Kidney (tissue), 13 donors: ENCODE measurements at regions not wholly inside any gene's neighbourhood (a gene's known extent, or its start where the extent isn't known, plus 50 kb on each side); places are given as distances from the start of the nearest gene placed in this dataset.
A peak's percentile ranks its signal among the peaks of the same experiment; 100 is the strongest.

Experiments used
- DNase-seq, 5 donors: peaks; one replicate each; pipeline ENCODE4 v3.0.0-alpha.2; 2013 to 2020
- FAIRE-seq: peaks from 2 replicates; lab custom pipeline; 2012; peaks lifted over from hg19 to GRCh38; lab: Jason Lieb, UNC
- H3K27ac ChIP-seq, 2 donors: one replicate each; pipeline ENCODE4 v1.7.0; 2013; ENCODE audit warnings: low read depth in 2 of 2, low read length in 2 of 2, inconsistent platforms in 1 of 2
- H3K27me3 ChIP-seq: one replicate; pipeline ENCODE4 v1.7.1; 2013; ENCODE audit warnings: low read length, inconsistent platforms; ENCODE audit not compliant: control insufficient read depth, insufficient read depth
- H3K36me3 ChIP-seq, 3 donors: one replicate each; pipeline versions ENCODE4 v1.7.0 to v1.7.1; 2013; ENCODE audit warnings: low read length in 3 of 3, control low read depth in 1 of 3, inconsistent platforms in 1 of 3; ENCODE audit not compliant: insufficient read depth in 3 of 3, control insufficient read depth in 2 of 3
- H3K4me1 ChIP-seq, 3 donors: one replicate each; pipeline versions ENCODE4 v1.7.0 to v1.7.1; 2013; ENCODE audit warnings: low read length in 3 of 3, inconsistent platforms in 1 of 3, low read depth in 1 of 3; ENCODE audit not compliant: control insufficient read depth in 2 of 3, insufficient read depth in 2 of 3
- H3K4me3 ChIP-seq, 3 donors: one replicate each; pipeline versions ENCODE4 v1.7.0 to v1.8.1; 2013; ENCODE audit warnings: low read length in 3 of 3, control low read depth in 1 of 3, inconsistent platforms in 1 of 3
- H3K9ac ChIP-seq, 3 donors: one replicate each; pipeline versions ENCODE4 v1.7.0 to v1.7.1; 2013; ENCODE audit warnings: low read length in 3 of 3, control low read depth in 1 of 3, inconsistent platforms in 1 of 3
- H3K9me3 ChIP-seq, 3 donors: one replicate each; pipeline versions ENCODE4 v1.7.0 to v1.7.1; 2013; ENCODE audit warnings: low read length in 3 of 3, control low read depth in 1 of 3, inconsistent platforms in 1 of 3; ENCODE audit not compliant: control insufficient read depth in 2 of 3, insufficient read depth in 1 of 3
- CTCF ChIP-seq: IDR thresholded peaks from 3 replicates; pipeline ENCODE4 v1.5.1; 2012; ENCODE audit warnings: mild to moderate bottlenecking, moderate library complexity, borderline replicate concordance; ENCODE audit not compliant: insufficient read depth; ENCODE audit errors: extremely low read depth
- intact Hi-C: fragments of 100-400 bp; cut with DNase I; formaldehyde crosslinking; loops from one replicate; pipeline ENCODE4 v1.11.1; 2022
- donor health status: control.
- donor health status: control.
- donor health status: control.
- donor health status: control.
- donor health status: control.
- donor health status: DM: yes; HTN: yes; CAD: no.
- donor health status: Normal renal cell carcinoma (clear cell type).

DNA sequence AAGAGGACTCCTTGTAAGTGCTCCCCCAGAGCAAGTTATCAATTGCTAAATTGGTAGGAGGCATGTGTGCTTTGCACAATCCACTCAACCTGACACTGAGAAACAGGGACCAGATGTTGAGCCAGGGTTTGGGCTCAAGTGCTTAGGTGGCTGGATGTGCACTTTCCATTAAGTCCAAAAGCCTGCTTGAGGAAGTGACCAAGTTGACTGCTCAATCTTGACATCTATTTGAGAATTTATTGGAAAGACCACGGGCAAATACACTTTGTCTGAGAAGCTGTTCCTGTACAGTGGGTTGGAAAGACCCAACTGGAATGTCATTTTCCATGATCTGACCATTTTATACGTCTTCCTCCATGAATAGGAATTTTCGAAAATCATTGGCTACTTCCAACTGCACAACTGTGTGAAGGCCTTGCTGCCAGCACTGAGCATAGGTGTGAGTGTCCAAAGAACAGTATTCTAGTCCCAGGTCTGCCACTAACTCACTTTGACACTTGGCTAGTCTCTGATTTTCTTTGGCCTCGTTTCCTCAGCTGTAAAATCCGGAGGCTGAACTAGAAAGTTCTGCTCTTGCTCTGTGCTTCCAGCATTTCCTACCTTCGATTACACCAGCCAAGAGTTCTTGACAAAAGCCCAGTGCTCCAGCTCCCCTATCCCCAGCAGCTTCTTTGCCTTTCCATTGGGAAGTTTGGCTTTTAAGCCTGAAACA, 186.9 kb upstream of the ECI2 start:
- TF ChIP-seq CTCF, result no peak
- Histone ChIP-seq H3K4me3 (no peak overlapping the region), H3K4me1 (peaks cover 0 to 5% (median 4%) of the 10 kb centered on the region in 3 donors), H3K27ac (no peak overlapping the region), H3K9ac (no peak overlapping the region), H3K9me3 (no peaks in the 10 kb centered on the region), H3K36me3 (no peaks in the 10 kb centered on the region), H3K27me3 (no peaks in the 10 kb centered on the region)
- no peak for DNase-seq
- no peak for FAIRE-seq
- intact Hi-C loops, result no loop called here

GRCh38 chr6:4320860-4321259, 185.5 kb upstream of the ECI2 start:
- H3K4me1 ChIP-seq, result peaks cover 2 to 5% (median 4%) of the 10 kb centered on the region in 3 donors
- FAIRE-seq (no peak), DNase-seq (peak in 2 of 5 donors; percentile 14 to 19)
- H3K36me3 ChIP-seq, result no peaks in the 10 kb centered on the region
- intact Hi-C loops, result no loop called here
- no peak for TF ChIP-seq CTCF
- no peaks in the 10 kb centered on the region for H3K27me3 ChIP-seq
- H3K9ac ChIP-seq, result no peak overlapping the region
- peak overlapping the region; percentile 8 to 30 for H3K27ac ChIP-seq
- no peak overlapping the region for H3K4me3 ChIP-seq
- H3K9me3 ChIP-seq, result no peaks in the 10 kb centered on the region

GRCh38 chr6:4319981-4320683, 184.8 kb upstream of the ECI2 start:
- Histone ChIP-seq H3K36me3 (no peaks in the 10 kb centered on the region), H3K4me1 (peaks cover 2 to 5% (median 4%) of the 10 kb centered on the region in 3 donors), H3K27me3 (no peaks in the 10 kb centered on the region), H3K27ac (peak overlapping the region; percentile 30 to 51), H3K4me3 (no peak overlapping the region), H3K9ac (no peak overlapping the region), H3K9me3 (no peaks in the 10 kb centered on the region)
- no peak for FAIRE-seq
- DNase-seq, result peak in 2 of 5 donors; percentile 34 to 68
- intact Hi-C loops, result no loop called here
- TF ChIP-seq CTCF, result no peak
